CD4-positive, alpha-beta T cell treated with Interleukin-15 for 1 hour (primary cell): ENCODE measurements at regions not wholly inside any gene's neighbourhood (a gene's known extent, or its start where the extent isn't known, plus 50 kb on each side); places are given as distances from the start of the nearest gene placed in this dataset.
"Not testable (repeated sequence)": the region's sequence is repeated elsewhere in the genome, so short reads cannot be mapped to it uniquely, and the experiment has no call there.

Experiments
- DNase-seq: peaks from one replicate; pipeline ENCODE4 v3.0.0-alpha.2; 2020

DNA sequence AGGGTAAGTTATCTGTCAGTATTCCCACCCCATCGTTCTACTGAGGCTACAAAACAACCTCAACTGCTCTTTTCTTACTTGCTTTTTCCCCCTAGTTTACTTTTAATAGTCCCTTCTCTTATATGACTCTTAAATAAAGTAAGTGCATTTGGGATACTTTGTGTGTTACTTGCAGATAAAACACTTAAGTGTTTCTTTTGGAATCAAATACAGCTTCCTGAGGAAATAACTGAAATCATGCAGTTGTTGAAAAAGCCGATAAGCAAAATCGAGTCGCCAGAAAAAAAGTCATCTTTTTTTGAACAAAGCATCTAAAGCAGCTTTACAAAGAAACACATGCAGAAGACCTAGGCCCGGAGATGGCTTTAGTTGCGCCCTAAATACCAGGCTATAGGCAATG lies 53.5 kb upstream of the EPB41L4A start:
- no peak for DNase-seq

GRCh38 chr5:112473989-112474388 lies 54.9 kb upstream of the EPB41L4A start:
- DNase-seq = no peak

DNA sequence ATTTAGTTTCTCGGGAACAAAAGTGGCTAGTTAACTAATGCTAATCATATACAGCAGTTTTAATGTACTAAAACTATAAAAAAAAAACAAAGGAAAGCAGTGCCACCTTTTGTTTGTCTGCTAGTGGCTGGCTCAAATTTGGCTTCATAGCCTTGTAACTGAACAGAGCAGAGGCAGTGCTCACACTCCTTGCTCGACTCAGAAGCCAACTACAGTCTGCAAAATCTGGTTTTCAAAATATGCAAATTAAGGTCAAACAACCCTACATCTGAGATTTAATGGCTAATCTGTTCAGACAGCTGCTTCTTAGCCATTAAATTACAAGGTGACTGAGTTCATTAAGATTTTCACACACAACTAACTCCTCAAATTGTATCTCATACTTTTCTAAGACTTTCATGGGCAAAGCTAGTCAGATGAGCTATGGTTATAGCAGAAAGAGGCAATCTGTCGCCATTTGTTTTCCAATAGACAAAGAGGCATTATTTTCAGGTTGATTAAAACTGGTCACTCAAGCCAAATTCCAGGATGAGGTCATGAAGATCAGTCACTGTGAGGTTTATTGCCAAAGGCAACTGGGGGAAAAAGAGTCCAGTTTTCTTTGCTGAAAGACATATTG lies 56.8 kb upstream of the EPB41L4A start:
- no peak for DNase-seq

DNA sequence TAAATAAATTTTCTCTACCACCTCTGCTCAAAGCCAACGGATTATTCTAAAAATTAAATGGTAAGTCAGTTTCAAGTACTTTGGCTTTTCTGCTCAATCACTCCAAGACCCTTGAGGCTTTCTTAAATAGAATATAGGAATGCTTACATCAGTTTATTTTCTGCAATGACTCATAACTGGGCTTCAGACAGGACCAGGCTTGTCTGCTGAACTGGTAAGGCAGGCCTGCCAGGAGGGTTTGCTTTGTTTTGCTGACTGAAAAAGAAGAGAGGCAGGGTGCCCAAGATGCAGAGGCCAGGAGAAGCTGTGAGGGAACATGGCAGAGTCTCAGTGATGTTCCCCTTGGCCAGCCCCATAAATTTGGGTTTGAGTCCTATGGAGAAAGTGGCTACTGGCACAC lies 60.3 kb upstream of the EPB41L4A start:
- DNase-seq = no peak

DNA sequence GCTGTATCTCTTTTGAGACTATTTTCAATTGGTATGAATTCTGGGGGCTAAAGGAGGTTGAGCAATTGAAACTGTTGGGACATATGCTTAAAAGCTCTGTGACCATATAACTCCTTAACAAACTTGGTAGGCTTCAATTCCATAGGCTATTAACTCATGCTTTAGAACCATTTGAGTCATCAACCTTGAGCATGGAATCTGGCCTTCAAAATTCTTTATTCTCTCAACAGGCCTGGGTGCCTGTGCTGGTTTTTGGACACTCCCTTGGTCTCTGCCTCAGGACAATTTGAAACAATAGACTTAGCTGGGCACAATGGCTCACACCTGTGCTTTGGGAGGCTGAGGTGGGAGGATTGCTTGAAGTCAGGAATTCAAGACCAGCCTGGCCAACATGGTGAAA lies 61.4 kb upstream of the EPB41L4A start:
- DNase-seq = no peak

DNA sequence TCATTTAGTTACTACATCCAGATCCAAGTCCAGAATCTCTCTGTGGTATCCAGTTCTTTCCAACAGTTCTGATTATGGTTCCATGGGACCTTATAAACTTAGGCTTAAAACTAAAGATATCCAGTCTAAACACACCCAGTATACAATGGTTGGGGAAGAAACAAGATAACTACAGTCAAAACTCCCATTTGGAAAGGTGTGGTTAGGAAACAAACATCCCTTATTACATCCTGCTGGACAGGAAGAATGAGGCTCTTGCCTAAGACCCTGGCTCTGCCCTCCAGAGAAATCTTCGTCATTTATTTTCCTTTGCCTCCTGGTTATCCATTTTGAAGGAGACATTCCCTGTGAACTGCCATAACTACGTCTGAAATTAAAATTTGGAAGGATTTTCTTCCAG lies 64.6 kb upstream of the EPB41L4A start:
- DNase-seq = no peak

- no peak for DNase-seq
Observed at GRCh38 chr5:112485934-112486355, 66.9 kb upstream of the EPB41L4A start.

DNA sequence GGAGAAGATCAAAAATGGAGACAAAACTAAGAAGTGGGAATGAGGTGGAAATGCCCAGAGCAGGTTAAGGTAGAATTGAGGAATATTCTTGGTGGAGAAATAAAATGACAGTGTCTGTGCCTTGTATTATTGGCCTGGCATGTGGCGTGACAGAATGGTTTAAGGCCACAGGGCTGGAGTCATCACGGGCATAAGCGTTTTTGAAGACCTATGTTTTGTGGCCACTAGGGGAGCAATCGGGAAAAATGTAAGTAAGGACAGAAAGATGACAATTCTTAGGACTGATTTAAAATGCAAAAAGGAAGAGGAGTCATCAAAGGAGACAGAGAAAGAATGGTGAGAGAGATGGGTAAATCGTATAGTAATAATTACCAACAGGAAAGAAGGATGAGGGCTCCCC lies 72.2 kb upstream of the EPB41L4A start:
- DNase-seq = no peak

GRCh38 chr5:112492291-112492690 lies 73.2 kb upstream of the EPB41L4A start:
- DNase-seq = peak; percentile 31

DNA sequence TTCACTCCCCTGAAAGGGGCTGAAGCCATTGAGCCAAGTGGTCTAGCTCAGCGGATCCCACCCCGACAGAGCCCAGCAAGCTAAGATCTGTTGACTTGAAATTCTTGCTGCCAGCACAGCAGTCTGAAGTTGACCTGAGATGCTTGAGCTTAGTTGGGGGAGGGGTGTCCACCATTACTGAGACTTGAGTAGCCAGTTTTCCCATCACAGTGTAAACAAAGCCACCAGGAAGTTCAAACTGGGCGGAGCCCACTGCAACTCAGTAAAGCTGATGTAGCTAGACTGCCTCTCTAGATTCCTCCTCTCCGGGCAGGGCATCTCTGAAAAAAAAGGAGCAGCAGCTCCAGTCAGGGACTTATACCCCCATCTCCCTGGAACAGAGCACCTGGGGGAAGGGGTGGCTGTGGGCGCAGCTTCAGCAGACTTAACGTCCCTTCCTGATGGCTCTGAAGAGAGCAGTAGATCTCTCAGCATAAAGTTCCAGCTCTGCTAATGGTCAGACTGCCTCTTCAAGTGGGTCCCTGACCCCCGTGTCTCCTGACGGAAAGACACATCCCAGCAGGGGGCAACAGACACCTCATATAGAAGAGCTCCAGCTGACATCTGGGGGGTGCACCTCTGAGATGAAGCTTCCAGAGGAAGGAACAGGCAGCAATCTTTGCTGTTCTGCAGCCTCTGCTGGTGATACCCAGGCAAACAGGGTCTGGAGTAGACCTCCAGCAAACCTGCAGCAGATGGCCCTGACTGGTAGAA lies 84.8 kb upstream of the EPB41L4A start:
- DNase-seq = not testable (repeated sequence)

DNA sequence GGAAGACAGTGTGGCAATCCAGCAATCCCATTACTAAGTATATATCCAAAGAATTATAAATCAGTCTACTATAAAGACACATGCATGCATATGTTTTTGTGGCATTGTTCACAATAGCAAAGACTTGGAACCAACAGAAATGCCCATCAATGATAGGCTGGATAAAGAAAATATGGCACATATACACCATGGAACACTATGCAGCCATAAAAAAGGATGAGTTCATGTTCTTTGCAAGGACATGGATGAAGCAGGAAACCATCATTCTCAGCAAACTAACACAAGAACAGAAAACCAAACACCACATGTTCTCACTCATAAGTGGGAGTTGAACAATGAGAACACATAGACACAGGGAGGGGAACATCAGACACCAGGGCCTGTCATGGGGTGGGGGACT lies 90.0 kb upstream of the EPB41L4A start:
- not testable (repeated sequence) for DNase-seq

DNA sequence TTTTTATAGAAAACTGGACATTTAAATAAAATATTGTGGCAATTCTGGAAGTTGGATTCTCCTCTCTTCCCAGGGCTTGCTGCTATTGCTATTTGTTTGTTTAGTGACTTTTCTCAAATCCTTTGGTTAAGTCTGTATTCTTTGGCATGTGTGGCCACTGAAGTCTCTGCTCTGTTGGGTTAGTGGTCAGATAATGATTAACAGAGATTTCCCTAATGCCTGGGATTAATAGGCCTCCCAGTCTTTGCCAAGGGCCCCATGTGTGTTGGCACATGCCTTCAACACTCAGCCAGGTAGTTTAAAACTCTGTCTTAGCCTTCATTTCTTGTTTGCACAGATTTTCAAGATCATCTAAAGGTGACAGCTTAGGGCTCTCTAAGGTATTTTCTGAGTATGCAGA lies 92.8 kb upstream of the EPB41L4A start:
- DNase-seq = no peak

- DNase-seq = no peak
Observed at GRCh38 chr5:112512901-112513300, 93.8 kb upstream of the EPB41L4A start.

GRCh38 chr5:112514111-112514510 lies 95.0 kb upstream of the EPB41L4A start:
- no peak for DNase-seq

DNA sequence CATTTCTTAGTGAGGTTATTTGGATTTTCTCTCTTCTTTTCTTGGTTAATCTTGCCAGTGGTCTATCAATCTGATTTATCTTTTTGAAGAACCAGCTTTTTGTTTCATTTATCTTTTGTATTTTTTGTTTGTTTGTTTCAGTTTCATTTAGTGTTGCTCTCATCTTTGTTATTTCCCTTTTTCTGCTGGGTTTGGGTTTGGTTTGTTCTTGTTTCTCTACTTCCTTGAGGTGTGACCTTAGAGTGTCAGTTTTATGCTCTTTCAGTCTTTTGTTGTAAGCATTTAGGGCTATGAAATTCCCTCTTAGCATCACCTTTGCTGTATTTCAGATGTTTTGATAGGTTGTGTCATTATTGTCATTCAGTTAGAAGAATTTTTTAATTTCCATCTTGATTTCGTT lies 101.4 kb upstream of the EPB41L4A start:
- not testable (repeated sequence) for DNase-seq

- DNase-seq = peak; percentile 29
Observed at GRCh38 chr5:112522891-112523673, 104.0 kb upstream of the EPB41L4A start.

- DNase-seq = peak; percentile 45
Observed at GRCh38 chr5:112523674-112524263, 104.7 kb upstream of the EPB41L4A start.

DNA sequence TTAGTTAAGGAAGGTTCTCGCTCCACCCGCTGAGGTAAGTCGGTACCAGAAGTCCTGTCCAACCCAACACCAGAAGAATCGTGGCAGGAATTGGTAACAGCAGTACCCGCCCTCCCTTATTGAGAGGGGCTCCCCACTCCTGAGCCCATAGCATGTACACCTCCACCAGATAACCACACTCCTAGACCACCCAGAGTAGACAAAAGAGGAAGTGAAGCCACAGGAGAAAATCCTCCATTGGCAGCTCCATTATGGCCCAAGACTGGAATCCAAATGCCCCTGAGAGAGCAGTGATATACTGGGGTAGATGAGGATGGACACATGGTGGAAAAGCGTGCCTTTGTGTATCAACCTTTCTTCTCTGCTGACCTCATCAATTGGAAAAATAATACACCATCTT lies 106.1 kb upstream of the EPB41L4A start:
- DNase-seq = no peak

DNA sequence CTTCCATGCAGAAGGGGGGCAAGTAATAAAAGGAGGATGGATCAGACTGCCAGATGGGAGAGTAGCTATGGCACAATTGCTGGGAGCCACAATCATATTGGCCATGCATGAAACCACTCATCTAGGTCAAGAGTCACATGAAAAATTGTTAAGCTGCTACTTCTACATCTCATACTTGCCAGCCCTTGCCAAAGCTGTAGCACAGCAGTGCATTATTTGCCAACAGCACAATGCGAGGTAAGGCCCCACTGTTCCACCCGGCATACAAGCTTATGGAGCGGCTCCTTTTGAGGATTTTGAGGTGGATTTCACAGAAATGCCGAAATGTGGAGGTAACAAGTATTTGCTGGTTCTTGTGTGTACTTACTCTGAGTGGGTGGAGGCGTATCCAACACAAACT lies 109.9 kb upstream of the EPB41L4A start:
- DNase-seq = no peak

- no peak for DNase-seq
Observed at GRCh38 chr5:112529525-112529924, 110.4 kb upstream of the EPB41L4A start.

GRCh38 chr5:112532654-112533360 lies 113.7 kb upstream of the EPB41L4A start:
- no peak for DNase-seq

DNA sequence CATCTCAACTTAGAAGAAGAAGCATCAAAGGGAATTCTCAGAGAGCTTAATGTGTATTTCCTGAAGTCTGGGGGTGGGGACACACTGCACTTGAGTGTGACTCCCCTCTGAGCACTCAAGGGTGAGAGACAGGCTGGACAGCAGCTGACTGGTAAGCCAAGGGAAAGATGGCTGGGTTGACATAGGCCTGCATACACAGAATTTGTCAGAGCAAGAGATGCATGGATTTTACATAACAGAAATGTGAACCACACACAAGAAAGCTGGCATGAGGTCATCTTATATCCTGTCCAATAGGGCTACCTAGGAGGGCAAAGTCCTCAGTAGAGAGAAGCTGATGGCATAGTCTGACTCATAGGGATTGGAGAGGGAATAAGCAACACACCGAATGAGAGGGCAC lies 114.3 kb upstream of the EPB41L4A start:
- DNase-seq = no peak

- no peak for DNase-seq
Observed at GRCh38 chr5:112534067-112534583, 115.0 kb upstream of the EPB41L4A start.
